Kidney glomerular epithelial cell (primary cell): ENCODE measurements at regions not wholly inside any gene's neighbourhood (a gene's known extent, or its start where the extent isn't known, plus 50 kb on each side); places are given as distances from the start of the nearest gene placed in this dataset.

Experiments used
- DNase-seq: peaks from one replicate; lab custom pipeline; 2025; lab: John Stamatoyannopoulos, UW

DNA sequence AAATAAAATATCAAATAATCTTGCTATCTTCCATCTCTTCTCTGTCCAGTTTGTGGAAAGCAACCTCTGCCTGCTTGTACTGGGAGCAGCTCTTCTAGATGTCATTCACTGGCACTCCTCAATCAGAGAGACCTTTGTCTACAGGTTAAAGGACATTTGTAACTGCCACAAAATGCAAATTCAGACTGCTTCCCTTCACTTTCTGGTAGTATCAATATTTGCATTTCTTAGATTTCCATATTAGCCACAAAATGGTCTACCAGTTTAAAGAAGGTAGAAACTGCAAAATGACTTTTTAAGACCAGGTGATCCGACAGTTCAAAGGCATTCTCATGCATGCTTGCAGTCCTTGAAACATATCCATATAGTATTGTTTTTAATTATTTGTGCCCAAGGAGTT, 51.7 kb upstream of the RCN1 start:
- DNase-seq, result no peak

DNA sequence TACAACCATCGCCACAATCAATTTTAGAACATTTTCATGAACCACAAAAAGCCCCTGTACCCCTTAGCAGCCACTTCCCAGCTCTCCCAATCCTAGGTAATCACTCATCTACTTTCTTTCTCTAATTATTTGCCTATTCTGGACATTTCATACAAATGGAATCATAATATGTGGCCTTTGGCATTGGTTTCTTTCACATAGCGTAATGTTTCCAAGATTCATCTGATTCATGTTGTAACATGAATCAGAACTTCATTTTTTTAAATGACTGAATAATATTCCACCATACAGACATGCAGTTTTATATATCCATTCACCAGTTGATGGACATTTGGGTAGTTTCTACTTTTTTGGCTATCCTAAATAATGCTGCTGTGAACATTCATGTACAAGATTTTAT, 56.2 kb upstream of the RCN1 start:
- DNase-seq, result no peak

DNA sequence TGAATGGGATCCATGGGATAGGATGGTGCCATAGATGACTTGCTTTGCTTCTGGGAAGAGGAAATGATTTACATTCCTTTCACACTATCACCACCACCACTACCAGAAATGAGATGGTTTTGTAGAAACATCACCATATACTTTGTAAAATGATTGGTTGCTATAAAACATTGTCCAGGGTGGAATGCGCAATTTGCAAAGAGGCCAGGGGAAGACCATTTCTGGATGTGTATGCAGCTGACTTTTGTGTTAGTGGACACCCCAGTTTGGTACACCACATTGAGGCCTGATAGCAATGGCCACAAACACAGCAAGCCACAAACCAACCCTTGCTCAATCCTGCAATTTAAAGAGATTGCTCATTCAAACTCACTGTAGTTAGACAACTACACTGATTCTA, 56.7 kb upstream of the RCN1 start:
- DNase-seq, result peak; percentile 1

DNA sequence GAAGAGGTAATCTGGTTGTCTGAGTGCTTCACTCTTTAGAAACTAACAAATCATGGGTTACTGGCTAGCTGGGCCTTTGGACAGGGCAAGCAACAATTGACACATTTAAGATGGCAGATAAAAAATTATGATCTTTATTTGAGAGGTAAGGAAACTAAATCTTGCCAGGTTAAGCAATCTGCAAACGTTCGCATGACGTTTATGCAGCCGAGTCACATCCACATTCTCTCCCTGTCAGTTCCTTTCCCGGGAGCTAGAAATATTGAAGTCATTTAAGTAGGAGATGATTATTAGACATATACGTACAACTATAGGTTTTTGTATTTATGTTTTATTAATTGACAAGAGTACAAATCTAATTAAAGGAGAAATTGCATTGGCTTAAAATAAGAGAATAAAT, 57.4 kb upstream of the RCN1 start:
- DNase-seq, result no peak

DNA sequence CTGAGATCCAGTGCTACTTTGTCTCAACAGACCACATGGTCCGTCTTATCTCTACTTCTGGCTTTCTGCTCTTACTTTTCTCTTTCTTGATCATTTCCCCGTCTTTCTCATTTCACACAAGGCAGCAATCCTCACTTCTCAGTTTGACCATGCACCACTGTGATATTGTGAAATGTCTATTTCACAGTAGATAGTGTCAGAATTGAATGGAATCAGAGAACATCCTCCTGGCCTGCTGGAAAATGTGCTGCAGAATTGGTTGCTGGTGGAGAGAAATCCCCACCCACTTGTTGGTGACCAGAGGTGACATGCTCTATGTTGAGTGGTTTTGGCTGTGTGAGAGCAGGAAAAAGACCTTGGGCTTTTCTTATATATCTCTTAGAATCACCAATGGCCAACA, 57.8 kb upstream of the RCN1 start:
- no peak for DNase-seq

DNA sequence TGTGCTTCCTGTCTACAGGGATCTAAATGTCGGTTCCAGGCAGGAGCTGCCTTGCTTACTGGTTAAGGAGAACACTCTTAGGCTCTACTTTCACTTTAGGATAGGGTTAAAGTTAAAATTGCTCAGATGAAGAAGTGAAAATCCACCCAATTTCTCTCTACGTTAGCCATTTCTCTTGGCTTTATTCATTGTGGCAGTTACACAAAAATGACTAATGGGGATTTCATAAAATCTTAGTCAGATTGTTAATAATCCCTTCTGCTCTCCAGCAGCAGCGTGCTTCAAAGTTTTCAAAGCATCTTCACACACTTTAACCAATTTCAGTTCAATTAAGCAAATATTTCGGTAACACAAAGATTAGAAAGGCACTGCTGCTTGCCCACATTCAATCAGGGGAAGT, 58.4 kb upstream of the RCN1 start:
- no peak for DNase-seq

DNA sequence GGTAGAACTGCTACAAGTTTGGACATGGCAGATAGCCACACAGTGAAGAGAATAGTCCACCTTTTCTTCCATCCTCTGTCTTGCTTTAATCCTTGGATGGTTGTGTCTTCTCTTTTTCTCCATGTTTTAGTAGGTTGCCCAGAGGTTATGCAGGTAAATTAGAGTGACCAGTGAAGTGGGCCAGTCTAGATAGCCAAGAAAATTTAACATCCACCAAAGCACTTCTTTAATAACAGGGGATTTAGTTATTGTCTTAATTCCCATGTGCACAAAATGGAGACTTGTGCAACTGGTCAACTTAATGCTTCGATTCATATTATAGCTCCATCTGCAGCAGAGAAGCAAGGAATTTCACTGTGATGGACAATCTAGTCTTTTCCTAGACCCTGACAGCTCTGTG, 58.8 kb upstream of the RCN1 start:
- no peak for DNase-seq

DNA sequence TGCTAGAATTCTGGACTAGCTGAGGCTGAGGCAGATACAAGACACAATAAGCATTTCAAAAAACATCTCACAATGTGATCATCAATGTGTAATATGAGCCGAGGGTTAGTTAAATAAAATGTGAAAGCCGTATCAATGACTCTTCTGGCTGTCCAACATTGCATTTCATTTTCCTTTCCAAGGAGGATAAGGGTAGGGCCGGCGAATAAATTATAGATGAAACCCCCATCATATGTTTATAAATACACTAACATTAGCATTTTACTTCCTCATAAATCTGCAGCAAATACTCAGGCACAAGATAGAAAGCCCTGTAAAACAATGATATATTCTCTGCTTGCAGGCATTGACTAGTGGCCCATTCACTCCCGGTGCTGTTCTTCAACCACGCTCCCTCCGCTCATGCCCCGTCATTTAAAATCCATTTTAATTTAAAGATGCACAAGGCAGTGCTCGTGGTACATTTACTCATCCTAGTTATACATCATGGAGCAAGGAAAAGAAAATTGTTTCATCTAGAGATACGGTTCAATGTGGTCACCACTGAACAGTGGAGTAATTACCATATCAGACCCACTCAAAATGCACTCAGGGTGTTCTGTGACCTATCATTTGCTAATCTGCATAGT, 59.9 kb upstream of the RCN1 start:
- no peak for DNase-seq

DNA sequence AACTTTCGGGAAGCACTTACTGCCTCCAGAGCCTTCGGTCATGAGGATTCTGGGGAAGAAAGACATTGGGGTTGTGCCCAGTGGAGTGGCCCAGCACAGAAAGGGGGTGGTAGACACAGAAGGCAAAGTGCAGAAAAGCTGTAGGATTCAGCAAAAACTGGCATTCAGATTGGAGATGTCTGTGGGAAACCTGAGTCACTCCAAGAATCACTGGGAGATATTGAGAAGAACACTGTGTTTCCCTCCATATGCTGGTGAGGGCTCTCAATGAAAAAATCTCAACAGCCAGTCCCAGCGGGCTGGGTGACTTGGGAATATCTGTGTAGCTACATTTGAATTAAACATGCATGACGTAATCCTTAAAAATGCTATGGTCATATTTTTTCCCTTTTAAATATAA, 61.2 kb upstream of the RCN1 start:
- no peak for DNase-seq

DNA sequence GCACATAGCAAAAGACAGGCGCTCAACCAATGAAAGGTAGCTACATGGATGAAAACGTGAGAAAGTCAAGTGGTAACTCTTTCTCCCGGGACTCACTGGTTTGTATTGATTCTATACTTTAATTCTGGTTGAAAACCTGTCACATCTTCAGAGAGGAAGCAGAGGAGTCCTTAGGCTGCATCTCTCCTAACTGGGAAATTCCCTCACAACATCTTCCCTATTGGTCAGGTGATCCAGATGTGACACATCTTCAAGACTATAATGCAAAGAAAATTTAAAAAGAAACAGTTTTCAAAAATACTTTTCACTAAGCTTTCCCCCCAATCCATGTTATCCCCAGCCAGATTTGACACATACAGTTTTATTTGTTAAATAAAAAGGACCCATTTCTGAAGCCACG, 62.7 kb upstream of the RCN1 start:
- no peak for DNase-seq

DNA sequence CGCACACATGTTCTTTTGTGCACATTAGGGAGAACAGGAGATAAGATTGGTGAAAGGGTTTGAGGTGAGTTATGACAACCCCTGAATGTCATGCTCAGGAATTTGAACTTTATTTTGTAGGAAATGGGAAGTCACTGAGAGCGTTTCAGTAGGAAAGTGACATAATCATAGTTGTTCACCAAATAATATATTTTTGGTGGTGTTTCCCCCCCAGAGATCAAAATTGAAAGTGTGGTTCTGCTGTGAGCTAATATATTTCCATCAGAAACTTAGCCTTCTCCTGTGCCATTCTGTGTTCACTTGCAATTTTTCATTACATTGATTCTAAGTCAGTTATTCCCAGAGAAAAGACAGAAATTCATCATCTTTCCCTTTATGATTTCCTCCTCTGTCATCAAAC, 64.1 kb upstream of the RCN1 start:
- DNase-seq, result no peak

DNA sequence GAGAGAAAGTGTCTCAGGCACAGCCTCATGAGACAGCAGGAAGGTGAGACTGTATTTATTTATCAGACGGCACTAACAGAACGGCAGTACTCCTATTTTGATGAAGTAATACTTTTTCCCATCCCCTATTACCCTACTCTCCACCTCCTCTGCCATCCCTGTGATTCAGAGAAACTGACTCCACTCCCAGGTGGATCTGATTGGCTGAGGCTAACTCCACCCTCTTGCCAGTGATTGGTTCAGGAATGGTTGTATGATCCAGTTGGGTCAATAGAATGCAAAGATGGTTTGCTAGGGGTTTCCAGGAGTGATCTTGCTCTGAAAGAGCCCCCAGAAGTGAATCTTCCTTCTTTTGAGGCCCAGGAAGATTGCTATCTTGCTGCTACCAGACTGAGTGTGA, 65.9 kb upstream of the RCN1 start:
- no peak for DNase-seq

DNA sequence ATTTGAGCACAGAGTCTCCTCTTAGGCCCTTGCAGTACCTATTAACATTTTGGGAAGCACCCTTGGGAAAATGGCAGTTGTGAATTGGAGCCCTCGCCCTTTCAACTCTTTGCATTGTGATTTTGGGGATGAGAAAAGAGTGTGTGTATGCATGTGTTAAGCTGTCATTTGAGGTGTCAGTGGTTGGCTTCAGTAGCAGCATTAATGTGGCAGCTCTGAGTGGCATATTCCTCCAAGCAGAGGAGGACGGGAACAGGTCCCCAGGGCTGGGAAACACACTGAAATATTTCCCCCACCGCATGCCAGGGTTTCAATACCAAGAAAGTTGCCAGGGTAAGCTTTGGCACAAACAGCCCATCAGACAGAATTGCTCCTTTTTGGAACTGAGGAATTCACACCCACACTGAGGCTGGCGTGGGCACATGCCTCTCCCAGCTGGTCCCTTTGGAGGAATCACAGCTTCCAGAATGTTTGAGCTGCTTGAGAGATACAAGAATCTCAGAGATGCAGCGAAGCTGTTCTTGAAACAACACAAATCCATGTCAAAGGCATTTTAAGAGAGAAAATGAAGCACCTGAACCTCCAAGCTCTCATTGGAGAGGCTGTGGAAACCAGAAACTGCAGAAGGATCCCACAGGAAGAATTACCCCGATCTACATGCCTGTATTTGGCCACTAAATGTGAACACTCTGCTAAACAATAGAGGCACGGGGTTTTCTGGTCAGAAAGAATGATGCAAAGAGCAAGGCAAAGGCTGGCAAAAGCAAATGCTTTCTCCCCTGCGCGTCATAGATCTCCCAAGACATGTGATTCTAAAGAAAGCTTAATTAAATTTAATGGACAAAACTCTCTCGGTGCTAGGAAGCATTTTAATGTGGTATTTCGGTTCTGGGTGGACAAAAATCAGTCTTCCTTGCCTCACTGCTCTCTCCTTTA, 67.2 kb upstream of the RCN1 start:
- DNase-seq, result no peak

DNA sequence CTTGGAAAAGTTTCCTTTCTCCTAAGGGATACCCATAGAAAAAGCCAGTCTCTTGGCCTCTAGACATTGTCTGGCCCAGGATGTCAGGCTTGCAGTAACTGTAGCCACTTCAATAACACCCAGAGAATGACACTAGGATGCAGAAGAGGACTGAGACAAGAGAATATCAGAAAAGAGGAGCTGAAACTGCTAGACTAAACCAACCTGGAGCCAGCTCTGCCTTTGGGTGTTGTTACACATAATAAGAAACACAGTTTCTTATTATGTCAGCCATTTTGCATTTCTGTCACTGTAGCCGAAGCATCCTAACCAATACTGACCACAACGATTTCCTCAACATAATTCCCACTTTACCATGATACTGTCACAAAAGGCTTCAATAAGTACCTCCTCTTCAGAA, 72.2 kb upstream of the RCN1 start:
- no peak for DNase-seq

DNA sequence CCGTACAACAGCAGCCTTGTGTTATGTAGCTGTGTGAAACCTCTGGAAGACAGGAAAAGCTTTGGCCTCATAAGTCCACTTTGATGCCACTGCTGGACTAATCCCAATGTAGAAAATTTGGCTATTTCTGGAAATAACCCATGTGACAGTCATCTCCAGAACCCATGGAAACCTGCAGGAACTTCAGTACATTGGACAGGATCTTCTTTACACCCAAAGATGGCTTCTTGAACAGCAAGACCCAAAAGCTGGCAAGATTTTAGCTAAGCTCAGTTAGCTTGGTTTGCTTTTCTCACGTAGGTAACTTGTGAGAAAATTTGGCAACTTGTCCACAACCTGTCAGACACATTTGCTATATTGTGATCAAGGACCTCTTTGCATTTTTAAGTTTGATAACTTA, 74.8 kb upstream of the RCN1 start:
- DNase-seq, result no peak

DNA sequence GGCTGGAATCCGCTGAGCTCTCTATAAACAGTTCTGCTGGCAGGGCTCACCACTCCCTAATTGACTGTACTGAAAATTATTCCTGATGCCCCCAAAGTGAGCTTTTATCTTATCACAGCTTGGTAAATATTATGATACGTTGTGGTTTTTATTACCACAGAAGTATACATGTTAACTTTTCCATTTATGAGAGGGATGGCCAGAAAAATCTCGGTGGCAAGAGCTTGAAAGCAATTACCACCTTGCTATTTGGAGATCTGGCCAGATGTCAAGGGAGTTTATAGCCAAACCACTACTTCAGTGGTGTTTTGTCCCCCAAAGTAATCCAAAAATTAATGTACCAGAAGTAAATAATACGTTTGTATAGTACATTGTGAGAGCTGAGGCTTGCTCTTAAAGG, 75.4 kb upstream of the RCN1 start:
- no peak for DNase-seq

DNA sequence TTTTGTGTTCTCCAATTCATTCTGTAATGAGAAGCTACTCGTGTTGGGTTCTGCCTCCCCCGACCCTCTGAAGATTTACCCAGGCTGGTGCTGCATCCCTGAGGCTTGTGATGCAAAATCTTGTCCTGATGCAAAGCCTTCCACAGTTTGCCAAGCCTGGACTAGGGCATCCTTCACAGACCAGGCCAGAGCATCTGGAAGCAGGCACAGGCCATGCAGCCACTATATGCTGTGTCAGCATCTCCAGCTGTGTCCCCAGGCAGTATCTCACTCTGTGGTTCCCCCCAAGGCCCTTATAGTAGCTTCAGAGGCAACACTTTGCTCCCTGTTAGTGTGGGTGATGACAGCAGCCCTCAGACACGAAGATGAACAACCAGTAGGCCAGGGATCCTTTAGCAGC, 77.3 kb upstream of the RCN1 start:
- no peak for DNase-seq

DNA sequence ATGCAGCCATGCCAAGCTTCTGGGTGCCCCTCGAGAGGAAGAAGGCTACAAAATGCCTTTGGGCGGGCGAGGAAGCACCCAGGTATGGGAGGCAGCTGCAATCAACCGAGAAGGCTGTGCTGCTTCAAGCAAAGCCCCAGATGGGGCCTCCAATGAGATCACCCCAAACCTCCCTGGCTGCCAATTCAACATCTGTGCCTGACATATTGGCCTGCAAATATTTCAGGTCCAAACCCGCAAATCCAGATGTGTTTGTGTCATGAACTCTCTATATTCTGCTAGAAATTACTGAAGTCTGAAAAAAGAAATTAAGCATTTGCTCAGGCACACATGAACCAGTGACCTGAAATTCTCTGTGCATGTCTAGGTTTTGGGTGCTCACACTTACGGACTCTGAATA, 78.8 kb upstream of the RCN1 start:
- no peak for DNase-seq

DNA sequence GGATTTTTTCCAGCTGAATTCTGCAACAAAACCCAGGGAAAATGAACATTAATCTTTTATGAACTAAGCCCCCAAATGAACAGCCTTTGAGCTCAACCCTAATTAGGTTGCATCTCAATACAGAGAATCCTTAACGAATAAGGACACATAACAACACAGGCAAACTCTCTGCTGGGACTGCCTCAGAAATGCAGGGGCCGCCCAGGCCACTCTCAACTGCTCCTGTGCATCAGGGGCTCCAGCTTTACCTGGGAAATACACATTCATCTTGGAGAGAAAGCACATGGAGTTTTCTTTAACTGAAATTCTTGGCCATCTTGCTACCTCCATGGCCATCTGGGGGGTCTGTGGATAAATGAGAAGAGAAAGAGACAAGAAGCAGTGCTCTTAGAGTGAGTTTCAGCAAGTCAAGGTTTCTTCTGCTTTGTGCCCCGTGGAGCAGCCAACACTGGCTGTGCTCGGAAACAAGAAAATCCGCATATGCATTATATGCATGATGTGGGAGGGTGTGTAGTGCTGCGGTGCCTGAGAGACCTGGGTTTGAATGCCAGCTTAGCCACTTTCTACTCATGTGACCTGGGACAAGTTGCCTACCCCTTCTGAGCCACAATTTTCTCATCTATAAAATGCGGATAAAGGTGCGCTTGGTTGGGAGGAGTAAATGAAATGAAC, 81.9 kb upstream of the RCN1 start:
- DNase-seq, result no peak

DNA sequence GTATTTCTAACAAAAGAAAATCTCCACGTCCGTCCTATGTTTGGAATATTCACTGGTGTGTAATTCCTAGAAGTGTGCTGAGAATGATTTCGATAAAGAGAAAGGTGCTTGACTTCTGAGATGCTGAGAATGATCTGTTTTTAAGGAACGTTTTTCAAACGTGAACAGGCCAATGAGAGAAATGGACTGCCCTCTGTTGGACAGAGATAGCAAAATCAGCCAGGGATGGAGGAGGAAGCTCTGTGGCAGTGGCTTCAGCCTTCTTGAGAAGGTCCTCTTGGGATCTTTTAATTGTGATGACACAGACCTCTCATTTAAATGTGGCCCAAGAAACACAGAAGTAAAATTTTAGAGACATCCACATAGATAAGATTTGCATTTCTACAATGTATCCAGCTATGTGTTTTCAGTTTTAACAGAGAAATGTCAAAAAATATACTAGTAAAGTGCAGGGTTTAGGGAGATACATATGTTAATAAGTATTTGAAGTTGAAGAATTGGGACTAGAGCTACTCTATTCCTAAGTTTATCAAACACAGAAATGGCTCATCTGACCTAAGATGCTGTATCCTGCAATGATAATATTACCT, 84.0 kb upstream of the RCN1 start:
- peak; percentile 48 for DNase-seq

DNA sequence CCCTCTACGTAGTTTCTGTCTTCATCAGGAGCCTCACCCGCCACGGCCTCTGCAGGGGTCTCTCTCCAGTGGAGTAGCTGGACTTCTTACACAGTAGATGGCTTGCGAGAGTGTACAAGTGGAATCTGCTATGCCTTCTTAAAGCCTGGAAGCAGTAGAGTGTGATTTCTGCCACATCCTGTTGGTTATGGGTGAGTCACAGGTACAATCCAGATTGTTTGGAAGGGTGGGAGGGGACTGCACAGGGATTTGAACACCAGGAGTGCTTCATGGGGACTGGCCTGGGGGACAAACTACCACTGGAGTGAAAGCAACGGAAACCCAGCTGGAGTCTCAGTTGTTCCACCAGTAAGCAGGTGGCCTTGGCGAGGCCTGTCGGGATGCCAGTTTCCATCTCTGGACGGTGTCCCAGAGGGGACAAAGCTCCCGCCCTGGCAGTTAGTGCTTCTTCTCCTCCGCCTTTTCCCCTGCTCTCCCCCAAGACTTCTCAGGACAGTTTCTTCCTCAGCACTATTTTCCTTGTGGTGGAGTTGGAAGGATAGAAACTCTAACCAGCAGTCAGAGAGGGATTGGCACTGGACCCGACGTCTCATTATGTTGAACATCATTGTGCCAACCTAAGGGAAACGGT, 85.0 kb upstream of the RCN1 start:
- no peak for DNase-seq

DNA sequence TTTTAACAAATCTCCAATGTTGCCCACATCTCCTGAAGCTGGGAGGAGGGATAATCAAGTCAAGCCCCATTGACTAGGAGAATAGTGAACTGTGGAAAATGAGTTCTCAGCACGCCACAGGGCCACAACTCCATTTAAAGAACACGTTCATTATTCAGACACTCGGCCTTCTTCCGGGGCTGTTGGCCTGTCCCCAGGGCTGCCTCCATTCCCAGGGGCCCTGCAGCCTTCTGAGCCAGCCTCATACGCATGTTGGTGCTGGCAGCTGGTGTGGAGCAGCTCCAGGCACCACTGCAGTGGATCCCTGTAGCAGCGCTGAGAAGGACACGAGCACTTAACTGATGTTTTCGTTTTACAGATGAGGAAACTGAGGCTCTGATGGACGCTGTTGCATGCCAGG, 87.5 kb upstream of the RCN1 start:
- peak; percentile 28 for DNase-seq
